ENCODE measurements at regions not wholly inside any gene's neighbourhood (a gene's known extent, or its start where the extent isn't known, plus 50 kb on each side); places are given as distances from the start of the nearest gene placed in this dataset.

DNA sequence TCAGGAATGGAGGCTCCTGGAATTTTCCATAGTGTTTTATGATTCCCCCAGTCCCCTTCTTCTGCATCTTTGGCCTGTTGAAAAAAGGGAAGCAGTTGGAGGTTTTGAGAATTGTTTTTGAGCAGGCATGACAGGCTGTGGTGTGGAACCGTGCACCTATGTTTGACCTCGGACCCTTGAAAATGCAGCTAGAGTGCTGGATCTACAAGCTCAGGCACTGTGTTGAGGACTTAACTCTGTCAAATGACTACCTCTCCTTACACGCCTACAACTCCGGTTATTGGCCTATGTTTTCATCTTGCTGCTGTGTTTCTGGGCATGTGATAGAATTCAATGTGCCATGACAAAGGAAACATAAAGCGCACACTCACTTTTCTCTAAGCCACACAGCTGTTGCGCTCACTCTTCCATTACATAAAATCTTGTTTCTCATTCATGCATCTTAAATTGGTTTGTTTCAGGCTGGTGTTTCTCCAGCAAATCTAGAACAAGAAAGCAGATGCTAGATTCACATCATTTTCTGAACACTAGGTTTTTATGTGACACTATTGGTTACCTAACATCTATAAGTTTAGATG, 616.6 kb downstream of the FGF9 start:
- TF ChIP-seq BRCA1 (IDR thresholded peaks at IDR 0.05; ENCODE audit: low read depth, low read length) (no peak), ATF3 (IDR thresholded peaks at IDR 0.05; ENCODE audit: insufficient read depth, low read depth, low read length) (no peak), EP300 (IDR thresholded peaks at IDR 0.05; ENCODE audit: borderline replicate concordance in 1 of 2, low read depth in 2 of 2, low read length in 2 of 2) (no peak), POLR2AphosphoS5 (IDR thresholded peaks at IDR 0.05; ENCODE audit: low read depth, low read length) (no peak), POLR2A (IDR thresholded peaks at IDR 0.05; ENCODE audit: control extremely low read depth in 1 of 2, low read depth in 2 of 2, low read length in 2 of 2) (no peak)
